A673 (cell line): ENCODE measurements at regions not wholly inside any gene's neighbourhood (a gene's known extent, or its start where the extent isn't known, plus 50 kb on each side); places are given as distances from the start of the nearest gene placed in this dataset.

Source experiments
- BruUV-seq: library from RNA; stranded (reverse); fragments of 400-500 nt; replicated peaks from 2 replicates; lab custom pipeline; 2021; lab: Mats Ljungman, UMichigan
- CTCF ChIA-PET: fragments of 300-600 bp; sonication (Branson Sonifier 250); formaldehyde crosslinking; loops from one replicate; lab custom pipeline; 2022; ENCODE audit warnings: antibody characterized with exemption; lab: Charles Lee
- POLR2A ChIA-PET: fragments of 300-600 bp; sonication (Branson Sonifier 250); formaldehyde crosslinking; loops from one replicate; lab custom pipeline; 2022; ENCODE audit warnings: antibody characterized with exemption; ENCODE audit not compliant: low non-redundant PET; lab: Charles Lee
- DNase-seq: peaks from one replicate; pipeline ENCODE4 v3.0.0-alpha.2; 2015; ENCODE audit warnings: low spot score
- H3K27ac ChIP-seq: fragments of 200-600 bp; sonication (generic); 2 replicates; pipeline ENCODE4 v1.5.1; 2016; ENCODE audit warnings: mixed run types, low read depth, mild to moderate bottlenecking, mixed read lengths, antibody characterized with exemption, low read length; ENCODE audit not compliant: poor library complexity, severe bottlenecking
- H3K27me3 ChIP-seq: fragments of 200-600 bp; sonication (generic); replicated peaks from 2 replicates; pipeline ENCODE4 v1.6.1; 2017; ENCODE audit warnings: mixed run types, low read depth, mild to moderate bottlenecking, mixed read lengths, antibody characterized with exemption, low read length; ENCODE audit not compliant: insufficient read depth, poor library complexity
- H3K36me3 ChIP-seq: fragments of 200-600 bp; sonication (generic); 2 replicates; pipeline ENCODE4 v1.6.1; 2016; ENCODE audit warnings: mixed run types, mild to moderate bottlenecking, mixed read lengths, antibody characterized with exemption, low read length; ENCODE audit not compliant: insufficient read depth, poor library complexity, severe bottlenecking
- H3K4me1 ChIP-seq: fragments of 200-600 bp; sonication (generic); 2 replicates; pipeline ENCODE4 v1.6.1; 2017; ENCODE audit warnings: mixed run types, mild to moderate bottlenecking, mixed read lengths, antibody characterized with exemption, low read length; ENCODE audit not compliant: insufficient read depth, poor library complexity, severe bottlenecking
- H3K4me3 ChIP-seq: fragments of 200-600 bp; sonication (generic); 2 replicates; pipeline ENCODE4 v1.5.1; 2016; ENCODE audit warnings: low read depth, mixed run types, mild to moderate bottlenecking, mixed read lengths, low read length; ENCODE audit not compliant: poor library complexity, severe bottlenecking
- H3K9me3 ChIP-seq: fragments of 200-600 bp; sonication (generic); 2 replicates; pipeline ENCODE4 v1.6.1; 2016; ENCODE audit warnings: mixed run types, low read depth, mild to moderate bottlenecking, mixed read lengths, antibody characterized with exemption, low read length; ENCODE audit not compliant: poor library complexity, severe bottlenecking
- CTCF ChIP-seq: fragments of 300-800, 200-600 bp; sonication (generic); conservative IDR thresholded peaks from 2 replicates; pipeline ENCODE4 v1.5.1; 2017; ENCODE audit warnings: low read depth, mild to moderate bottlenecking, antibody characterized with exemption, low read length, moderate library complexity, mixed read lengths
- EZH2 ChIP-seq: fragments of 200-600 bp; sonication (generic); IDR thresholded peaks from 2 replicates; pipeline ENCODE4 v1.6.1; 2017; ENCODE audit warnings: borderline replicate concordance, low read depth, mild to moderate bottlenecking, mixed read lengths, antibody characterized with exemption, low read length; ENCODE audit not compliant: poor library complexity, severe bottlenecking
- intact Hi-C: fragments of 100-400 bp; cut with micrococcal nuclease; formaldehyde crosslinking; loops from one replicate; pipeline ENCODE4 v1.10.0; 2022; ENCODE audit not compliant: unreplicated experiment

- Histone ChIP-seq H3K36me3 (no peaks in the 10 kb centered on the region), H3K9me3 (no peaks in the 10 kb centered on the region), H3K27ac (no peak overlapping the region), H3K4me3 (no peak overlapping the region), H3K4me1 (peaks cover 28% of the 10 kb centered on the region), H3K27me3 (no peaks in the 10 kb centered on the region)
- no peak for DNase-seq
- no peak for TF ChIP-seq EZH2
- TF ChIP-seq CTCF: no peak
- ChIA-PET CTCF (no interaction called here), POLR2A (no interaction called here)
- intact Hi-C loops: loop anchor here (5.0 to 10.0 kb wide), 3 partner anchors 63 to 598 kb away; no protein-coding TSS in a partner anchor
- no TSS peak for BruUV-seq
These were observed 149.2 kb downstream of the TSN start for GRCh38 chr2:121904656-121905055.

GRCh38 chr2:121905201-121905600 lies 149.8 kb downstream of the TSN start:
- DNase-seq: no peak
- H3K36me3 ChIP-seq: no peaks in the 10 kb centered on the region
- BruUV-seq: no TSS peak
- intact Hi-C loops: loop anchor here (5.0 to 10.0 kb wide), 2 partner anchors 62 to 300 kb away; no protein-coding TSS in a partner anchor
- H3K27me3 ChIP-seq: no peaks in the 10 kb centered on the region
- no peak for TF ChIP-seq CTCF
- no peak for TF ChIP-seq EZH2
- peaks cover 30% of the 10 kb centered on the region for H3K4me1 ChIP-seq
- H3K27ac ChIP-seq: no peak overlapping the region
- CTCF ChIA-PET: no interaction called here
- POLR2A ChIA-PET: no interaction called here
- no peaks in the 10 kb centered on the region for H3K9me3 ChIP-seq
- H3K4me3 ChIP-seq: no peak overlapping the region

- POLR2A ChIA-PET: interaction anchor here (0.6 kb wide), 1 partner anchor 614 kb away, joined by 4 read pairs; no protein-coding TSS in a partner anchor
- Histone ChIP-seq H3K9me3 (no peaks in the 10 kb centered on the region), H3K4me1 (peaks cover 32% of the 10 kb centered on the region), H3K4me3 (no peak overlapping the region), H3K36me3 (no peaks in the 10 kb centered on the region), H3K27ac (no peak overlapping the region), H3K27me3 (no peaks in the 10 kb centered on the region)
- intact Hi-C loops: loop anchor here (5.0 to 10.0 kb wide), 2 partner anchors 61 to 299 kb away; no protein-coding TSS in a partner anchor
- DNase-seq: no peak
- TF ChIP-seq CTCF: no peak
- no peak for TF ChIP-seq EZH2
- CTCF ChIA-PET: interaction anchor here (0.9 kb wide), 1 partner anchor 9 kb away, joined by 3 read pairs; no protein-coding TSS in a partner anchor
- BruUV-seq: no TSS peak
These were observed 150.7 kb downstream of the TSN start for GRCh38 chr2:121906170-121906569.
